ENCODE measurements at regions not wholly inside any gene's neighbourhood (a gene's known extent, or its start where the extent isn't known, plus 50 kb on each side); places are given as distances from the start of the nearest gene placed in this dataset.
"Not testable (repeated sequence)": the region's sequence is repeated elsewhere in the genome, so short reads cannot be mapped to it uniquely, and the experiment has no call there.

GRCh38 chr7:51606601-51607154 is 290.1 kb upstream of the COBL start:
- 15 to 51% methylated on average over 17 of the region's 17 CpGs for WGBS, 2 donors
- no peak overlapping the region for H3K27ac ChIP-seq
- no peaks in the 10 kb centered on the region for H3K9me3 ChIP-seq
- no peaks in the 10 kb centered on the region for H3K36me3 ChIP-seq
- H3K4me3 ChIP-seq, result no peak overlapping the region
- no peak for TF ChIP-seq EP300 (IDR thresholded peaks at IDR 0.05)
- TF ChIP-seq POLR2AphosphoS5 (IDR thresholded peaks at IDR 0.05), result peak in 1 of 4 donors; percentile 7
- no peak for TF ChIP-seq POLR2A (IDR thresholded peaks at IDR 0.05)
- no peak for TF ChIP-seq CTCF (IDR thresholded peaks at IDR 0.05)
- intact Hi-C loops (cut with DNase I), result no loop called here
- H3K4me1 ChIP-seq, result peaks cover 0 to 5% (median 0%) of the 10 kb centered on the region in 4 donors
- no peak for DNase-seq
- no peaks in the 10 kb centered on the region for H3K27me3 ChIP-seq

- 92 to 97% methylated on average over 2 of the region's 2 CpGs for WGBS, 2 donors
- H3K9me3 ChIP-seq, result peaks cover 0 to 3% (median 0%) of the 10 kb centered on the region in 4 donors
- H3K27me3 ChIP-seq, result no peaks in the 10 kb centered on the region
- H3K4me3 ChIP-seq, result no peak overlapping the region
- peaks cover 0 to 5% (median 0%) of the 10 kb centered on the region in 4 donors for H3K4me1 ChIP-seq
- no peak for DNase-seq
- intact Hi-C loops (cut with DNase I), result no loop called here
- no peak overlapping the region for H3K27ac ChIP-seq
- H3K36me3 ChIP-seq, result no peaks in the 10 kb centered on the region
- no peak for TF ChIP-seq EP300 (IDR thresholded peaks at IDR 0.05)
- TF ChIP-seq CTCF (IDR thresholded peaks at IDR 0.05), result no peak
- no peak for TF ChIP-seq POLR2A (IDR thresholded peaks at IDR 0.05)
- no peak for TF ChIP-seq POLR2AphosphoS5 (IDR thresholded peaks at IDR 0.05)
Observed at GRCh38 chr7:51602376-51602775, 285.8 kb upstream of the COBL start.

GRCh38 chr7:51601461-51601860 is 284.9 kb upstream of the COBL start:
- Histone ChIP-seq H3K4me3 (no peak overlapping the region), H3K4me1 (no peaks in the 10 kb centered on the region), H3K36me3 (no peaks in the 10 kb centered on the region), H3K9me3 (peaks cover 0 to 3% (median 0%) of the 10 kb centered on the region in 4 donors), H3K27ac (no peak overlapping the region), H3K27me3 (no peaks in the 10 kb centered on the region)
- no peak for DNase-seq
- intact Hi-C loops (cut with DNase I), result no loop called here
- TF ChIP-seq CTCF (IDR thresholded peaks at IDR 0.05), result no peak
- TF ChIP-seq POLR2AphosphoS5 (IDR thresholded peaks at IDR 0.05), result no peak
- TF ChIP-seq EP300 (IDR thresholded peaks at IDR 0.05), result no peak
- no peak for TF ChIP-seq POLR2A (IDR thresholded peaks at IDR 0.05)
- 86 to 94% methylated on average over 3 of the region's 3 CpGs for WGBS, 2 donors

DNA sequence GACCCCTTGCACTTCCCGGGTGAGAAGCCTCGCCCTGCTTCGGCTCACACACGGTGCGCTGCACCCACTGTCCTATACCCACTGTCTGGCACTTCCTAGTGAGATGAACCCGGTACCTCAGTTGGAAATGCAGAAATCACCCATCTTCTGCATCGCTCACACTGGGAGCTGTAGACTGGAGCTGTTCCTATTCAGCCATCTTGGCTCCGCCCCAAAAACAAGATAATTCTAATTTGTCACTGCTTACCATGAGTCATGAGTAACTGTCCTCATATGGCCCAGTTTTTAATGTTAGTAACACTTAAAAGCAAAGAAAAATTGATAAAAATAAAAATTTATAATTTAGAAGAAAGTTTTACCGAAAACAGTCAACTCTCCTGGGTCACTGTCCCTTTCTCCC is 283.3 kb upstream of the COBL start:
- H3K4me3 ChIP-seq; H3K36me3 ChIP-seq; H3K27ac ChIP-seq; H3K27me3 ChIP-seq; DNase-seq; H3K9me3 ChIP-seq; intact Hi-C loops (cut with DNase I); H3K4me1 ChIP-seq: not testable (repeated sequence)
- 91 to 94% methylated on average over 9 of the region's 9 CpGs for WGBS, 2 donors

DNA sequence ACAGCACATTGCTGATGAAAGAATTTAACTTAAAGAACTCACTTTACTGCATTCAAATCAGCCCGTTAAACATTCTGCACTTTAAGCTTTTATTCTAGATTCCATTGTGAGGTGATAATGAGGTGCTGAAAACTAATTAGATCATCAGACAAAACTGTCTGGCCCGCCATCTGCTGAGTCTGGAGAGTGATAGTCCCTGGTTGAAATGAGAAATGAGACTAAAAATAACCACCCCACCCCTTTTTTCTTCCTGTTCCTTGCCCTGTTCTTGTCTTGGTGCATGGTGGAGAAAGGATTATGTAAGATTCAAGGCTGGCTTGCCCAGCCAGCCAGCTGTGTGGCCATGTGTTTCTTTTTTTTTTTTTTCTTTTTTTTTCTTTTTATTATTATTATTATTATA is 277.0 kb upstream of the COBL start:
- TF ChIP-seq POLR2A (IDR thresholded peaks at IDR 0.05), result no peak
- Histone ChIP-seq H3K4me3 (no peak overlapping the region), H3K4me1 (no peaks in the 10 kb centered on the region), H3K27ac (no peak overlapping the region), H3K9me3 (no peaks in the 10 kb centered on the region), H3K27me3 (no peaks in the 10 kb centered on the region), H3K36me3 (no peaks in the 10 kb centered on the region)
- 72 to 77% methylated on average over 2 of the region's 2 CpGs for WGBS, 2 donors
- intact Hi-C loops (cut with DNase I), result no loop called here
- DNase-seq, result no peak

Measured in sigmoid colon (tissue), 6 donors.